Fibroblast of villous mesenchyme (primary cell): ENCODE measurements at regions not wholly inside any gene's neighbourhood (a gene's known extent, or its start where the extent isn't known, plus 50 kb on each side); places are given as distances from the start of the nearest gene placed in this dataset.

ENCODE experiments used
- DNase-seq: peaks from one replicate; pipeline ENCODE4 v3.0.0-alpha.2; 2010; ENCODE audit warnings: low read depth
- H3K4me3 ChIP-seq: 2 replicates; pipeline ENCODE4 v1.5.1; 2011; ENCODE audit warnings: low read depth, mild to moderate bottlenecking, low read length
- TF ChIP-seq, protein P1 (sequence below): IDR thresholded peaks from 2 replicates; pipeline ENCODE4 v1.5.1; 2012; ENCODE audit warnings: low read depth, mild to moderate bottlenecking, low read length; ENCODE audit not compliant: insufficient read depth

DNA sequence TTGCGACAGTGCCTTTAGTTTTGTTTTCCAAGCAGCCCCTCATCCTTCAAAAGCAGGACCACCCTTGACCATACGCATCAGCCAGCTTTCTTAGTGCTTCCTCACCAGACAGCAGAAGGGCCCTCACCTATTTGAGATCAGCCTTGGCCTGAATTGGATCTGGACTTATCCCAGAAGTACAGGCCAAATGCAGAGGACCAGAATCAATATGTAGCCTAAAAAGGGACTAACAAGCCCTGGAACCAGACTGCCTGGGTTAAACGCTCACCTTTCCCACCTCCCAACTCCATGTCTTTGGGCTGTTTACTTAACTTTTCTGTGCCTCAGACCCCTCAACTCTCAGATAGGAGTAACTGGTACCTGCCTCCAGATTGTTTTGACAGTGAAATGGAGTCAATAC is 77.7 kb upstream of the ATP6AP2 start:
- DNase-seq: no peak
- no peak overlapping the region for H3K4me3 ChIP-seq
- TF ChIP-seq, protein P1, sequence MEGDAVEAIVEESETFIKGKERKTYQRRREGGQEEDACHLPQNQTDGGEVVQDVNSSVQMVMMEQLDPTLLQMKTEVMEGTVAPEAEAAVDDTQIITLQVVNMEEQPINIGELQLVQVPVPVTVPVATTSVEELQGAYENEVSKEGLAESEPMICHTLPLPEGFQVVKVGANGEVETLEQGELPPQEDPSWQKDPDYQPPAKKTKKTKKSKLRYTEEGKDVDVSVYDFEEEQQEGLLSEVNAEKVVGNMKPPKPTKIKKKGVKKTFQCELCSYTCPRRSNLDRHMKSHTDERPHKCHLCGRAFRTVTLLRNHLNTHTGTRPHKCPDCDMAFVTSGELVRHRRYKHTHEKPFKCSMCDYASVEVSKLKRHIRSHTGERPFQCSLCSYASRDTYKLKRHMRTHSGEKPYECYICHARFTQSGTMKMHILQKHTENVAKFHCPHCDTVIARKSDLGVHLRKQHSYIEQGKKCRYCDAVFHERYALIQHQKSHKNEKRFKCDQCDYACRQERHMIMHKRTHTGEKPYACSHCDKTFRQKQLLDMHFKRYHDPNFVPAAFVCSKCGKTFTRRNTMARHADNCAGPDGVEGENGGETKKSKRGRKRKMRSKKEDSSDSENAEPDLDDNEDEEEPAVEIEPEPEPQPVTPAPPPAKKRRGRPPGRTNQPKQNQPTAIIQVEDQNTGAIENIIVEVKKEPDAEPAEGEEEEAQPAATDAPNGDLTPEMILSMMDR: no peak

DNA sequence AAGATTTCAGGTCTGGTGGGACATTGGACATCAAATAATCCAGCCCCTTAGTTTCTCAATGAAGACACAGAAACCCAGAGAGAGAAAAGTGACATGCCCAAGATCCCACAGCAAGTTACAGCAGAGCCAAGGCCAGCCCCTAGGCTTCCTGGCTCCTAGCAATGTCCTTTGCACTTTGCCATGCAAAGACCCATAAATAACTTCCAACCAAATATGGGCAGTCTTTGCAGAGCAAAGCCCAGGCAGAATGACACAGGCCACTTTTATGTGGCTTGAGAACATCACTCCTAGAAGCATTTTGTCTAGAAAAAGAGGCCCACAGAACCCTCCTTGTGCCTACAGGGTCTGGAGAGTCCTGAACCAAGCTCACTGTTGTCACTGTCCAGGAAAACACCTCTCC is 78.1 kb upstream of the ATP6AP2 start:
- no peak for DNase-seq
- H3K4me3 ChIP-seq: no peak overlapping the region
- TF ChIP-seq, protein P1: no peak

DNA sequence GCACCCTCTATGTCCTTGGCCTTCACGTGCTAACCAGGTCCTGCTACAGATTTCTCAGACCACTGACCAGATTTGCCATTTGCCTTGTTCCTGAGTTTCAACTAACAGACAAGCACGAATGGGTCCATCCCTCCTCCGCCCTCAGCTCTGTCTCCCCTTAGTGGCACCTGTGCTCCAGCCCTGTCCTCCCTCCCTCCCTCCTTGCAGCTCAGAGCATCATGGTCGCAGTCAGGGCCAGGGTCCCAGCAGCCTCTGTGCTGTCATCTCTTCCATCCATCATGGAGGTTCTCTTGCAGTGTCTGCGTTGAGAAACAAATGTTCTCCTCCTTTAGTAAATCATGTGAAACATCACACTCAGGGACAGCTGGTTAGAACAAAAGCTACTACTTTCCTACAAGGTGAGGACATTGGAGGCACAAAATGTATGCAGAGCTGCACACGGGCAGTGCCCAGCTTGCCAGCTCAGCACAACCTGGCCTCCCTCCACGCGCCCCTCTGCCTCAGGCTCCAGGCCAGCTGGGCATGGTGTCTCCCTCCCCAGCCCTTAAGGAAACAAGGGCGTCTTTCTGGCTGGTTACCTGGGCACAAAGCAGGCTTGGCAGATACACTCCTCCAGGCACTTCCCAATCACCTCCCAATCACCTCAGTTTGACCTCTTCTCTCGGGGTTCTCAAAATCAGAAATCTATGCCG is 79.5 kb upstream of the ATP6AP2 start:
- no peak for DNase-seq
- H3K4me3 ChIP-seq: no peak overlapping the region
- TF ChIP-seq, protein P1: no peak

DNA sequence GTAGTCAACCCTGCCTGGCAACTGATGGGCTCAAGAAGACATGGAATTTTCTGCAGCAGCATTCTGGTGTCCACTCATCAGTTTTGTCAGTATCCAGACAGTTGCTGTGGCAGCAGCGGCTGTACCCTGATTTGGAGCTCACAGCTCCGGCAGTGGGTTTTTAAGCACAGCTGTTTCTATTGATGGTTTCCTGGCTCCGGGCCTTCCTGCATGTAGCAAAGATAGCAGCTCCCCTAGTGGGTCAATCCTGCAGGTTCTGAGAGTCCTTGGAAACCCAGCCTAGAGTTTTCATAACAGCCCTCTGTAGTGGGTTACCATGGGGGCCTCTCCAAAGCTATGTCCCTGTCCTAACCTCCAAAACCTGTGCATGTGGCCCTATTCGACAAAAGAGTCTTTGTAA is 84.0 kb upstream of the ATP6AP2 start:
- H3K4me3 ChIP-seq: no peak overlapping the region
- TF ChIP-seq, protein P1: peak; percentile 29
- DNase-seq: no peak

DNA sequence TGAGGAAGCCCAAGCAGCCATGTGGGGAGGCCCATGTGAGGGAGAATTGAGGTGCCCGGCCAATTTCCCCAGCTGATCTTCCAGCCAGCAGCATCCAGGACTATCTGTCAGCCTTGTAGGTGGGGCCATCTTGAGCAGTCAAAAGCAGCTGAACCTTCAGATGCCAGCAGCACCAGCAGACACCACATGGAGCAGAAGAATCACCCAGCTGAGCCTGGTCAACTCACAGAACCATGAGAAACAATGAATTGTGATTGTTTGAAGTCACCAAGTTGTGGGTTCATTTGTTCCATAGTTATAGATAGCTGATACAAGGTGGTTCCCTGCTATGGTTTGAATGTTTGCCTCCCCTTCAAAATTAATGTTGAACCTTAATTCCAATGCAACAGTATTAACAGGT is 85.1 kb upstream of the ATP6AP2 start:
- no peak overlapping the region for H3K4me3 ChIP-seq
- DNase-seq: no peak
- TF ChIP-seq, protein P1: no peak

DNA sequence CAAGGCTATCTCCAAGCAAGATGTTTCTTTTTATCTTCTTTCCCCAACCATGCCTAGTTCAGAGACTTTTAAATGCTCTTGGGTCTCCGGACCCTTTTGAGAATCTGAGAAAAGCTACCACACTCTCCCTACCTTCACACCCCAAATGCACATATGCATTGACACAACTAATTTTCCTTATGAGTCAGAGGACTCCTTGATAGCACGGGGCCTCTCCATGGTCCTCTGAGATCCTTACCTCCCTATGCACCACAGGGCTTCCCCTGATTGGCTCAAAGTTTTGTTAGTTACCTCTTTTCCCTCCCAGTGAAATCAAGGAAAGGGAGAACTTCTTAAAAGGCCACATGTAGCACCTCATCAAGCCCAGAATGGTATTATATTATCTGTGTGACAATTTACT is 86.8 kb upstream of the ATP6AP2 start:
- TF ChIP-seq, protein P1: no peak

DNA sequence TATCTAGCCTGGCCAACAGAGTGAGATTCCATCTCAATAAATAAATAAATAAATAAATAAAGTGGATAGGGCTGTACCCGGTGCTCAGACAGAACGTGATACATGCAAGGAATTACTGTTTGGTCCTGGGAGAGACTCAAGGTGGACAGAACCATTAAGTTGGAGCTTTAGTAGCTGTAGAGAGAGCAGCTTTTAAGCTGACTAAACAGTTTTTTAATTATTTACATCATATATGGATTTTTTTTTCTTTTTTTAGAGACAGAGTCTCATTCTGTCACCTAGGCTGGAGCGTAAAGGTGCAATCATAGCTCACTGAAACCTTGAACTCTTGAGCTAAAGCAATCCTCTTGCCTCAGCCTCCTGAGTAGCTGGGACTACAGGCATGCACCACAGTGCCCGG is 92.5 kb upstream of the ATP6AP2 start:
- TF ChIP-seq, protein P1: no peak
- no peak overlapping the region for H3K4me3 ChIP-seq
- DNase-seq: no peak

More for the DNA sequence above, 86.8 kb upstream of the ATP6AP2 start:
- H3K4me3 ChIP-seq: no peak overlapping the region
- no peak for DNase-seq
